CD4-positive, alpha-beta T cell treated with Interleukin-4 for 1 hour (primary cell): ENCODE measurements at regions not wholly inside any gene's neighbourhood (a gene's known extent, or its start where the extent isn't known, plus 50 kb on each side); places are given as distances from the start of the nearest gene placed in this dataset.

Source experiments
- DNase-seq, 2 donors: peaks; one replicate each; pipeline ENCODE4 v3.0.0-alpha.2; 2020 to 2022

- no peak for DNase-seq
These were observed 163.1 kb downstream of the DICER1 start for GRCh38 chr14:94994245-94994644.

GRCh38 chr14:94992046-94992445 lies 165.3 kb downstream of the DICER1 start:
- no peak for DNase-seq

GRCh38 chr14:94989946-94990345 lies 167.4 kb downstream of the DICER1 start:
- no peak for DNase-seq

GRCh38 chr14:94989417-94989816 lies 167.9 kb downstream of the DICER1 start:
- no peak for DNase-seq

GRCh38 chr14:94987409-94987808 lies 169.9 kb downstream of the DICER1 start:
- no peak for DNase-seq

GRCh38 chr14:94979891-94980290 lies 177.4 kb downstream of the DICER1 start:
- DNase-seq = no peak

GRCh38 chr14:94977016-94977415 lies 180.3 kb downstream of the DICER1 start:
- DNase-seq = no peak

- DNase-seq = no peak
These were observed 182.0 kb downstream of the DICER1 start for GRCh38 chr14:94975366-94975765.

GRCh38 chr14:94974893-94975292 lies 182.4 kb downstream of the DICER1 start:
- no peak for DNase-seq

GRCh38 chr14:94974422-94974821 lies 182.9 kb downstream of the DICER1 start:
- DNase-seq = no peak

GRCh38 chr14:94971750-94972149 lies 185.6 kb downstream of the DICER1 start:
- DNase-seq = no peak

GRCh38 chr14:94970941-94971730 lies 186.2 kb downstream of the DICER1 start:
- DNase-seq = no peak

- DNase-seq = no peak
These were observed 187.6 kb downstream of the DICER1 start for GRCh38 chr14:94969766-94970165.

- no peak for DNase-seq
These were observed 190.5 kb downstream of the DICER1 start for GRCh38 chr14:94966868-94967267.

GRCh38 chr14:94966344-94966743 lies 191.0 kb downstream of the DICER1 start:
- no peak for DNase-seq

GRCh38 chr14:94965551-94966313 lies 191.6 kb downstream of the DICER1 start:
- DNase-seq = no peak

GRCh38 chr14:94964931-94965330 lies 192.4 kb downstream of the DICER1 start:
- DNase-seq = no peak

GRCh38 chr14:94964181-94964580 lies 193.1 kb downstream of the DICER1 start:
- DNase-seq = no peak

GRCh38 chr14:94963051-94963450 lies 193.1 kb upstream of the GSC start:
- DNase-seq = no peak

- no peak for DNase-seq
These were observed 192.3 kb upstream of the GSC start for GRCh38 chr14:94962166-94962575.

GRCh38 chr14:94961386-94962165 lies 191.7 kb upstream of the GSC start:
- no peak for DNase-seq

- DNase-seq = no peak
These were observed 190.5 kb upstream of the GSC start for GRCh38 chr14:94960285-94961001.
